HepG2 (cell line): ENCODE measurements at regions not wholly inside any gene's neighbourhood (a gene's known extent, or its start where the extent isn't known, plus 50 kb on each side); places are given as distances from the start of the nearest gene placed in this dataset.
"Not testable (repeated sequence)": the region's sequence is repeated elsewhere in the genome, so short reads cannot be mapped to it uniquely, and the experiment has no call there.

Experiments
- ATAC-seq: fragments of 200-7000 bp; cut with Tn5 transposase; 3 replicates; pipeline ENCODE4 v1.9.1; 2020; ENCODE audit warnings: mild to moderate bottlenecking, moderate library complexity
- BruUV-seq: library from RNA; stranded (reverse); fragments of 400-500 nt; replicated peaks from 2 replicates; lab custom pipeline; 2021; lab: Mats Ljungman, UMichigan
- CTCF ChIA-PET: fragments of 300-600 bp; formaldehyde crosslinking; extraction: SDS; loops from one replicate; lab custom pipeline; 2021; ENCODE audit warnings: low total read pairs, inconsistent platforms, low intra/inter-chr PET ratio; lab: Yijun Ruan, JAX
- POLR2A ChIA-PET: fragments of 350-600 bp; sonication (Branson Sonifier 250); formaldehyde crosslinking; loops from one replicate; lab custom pipeline; 2020; ENCODE audit warnings: antibody characterized with exemption, inconsistent platforms; lab: Yijun Ruan, JAX
- DNase-seq: peaks from one replicate; pipeline ENCODE4 v3.0.0-alpha.2; 2015; ENCODE audit warnings: low spot score
- FAIRE-seq: peaks from 3 replicates; lab custom pipeline; 2011; peaks lifted over from hg19 to GRCh38; lab: Jason Lieb, UNC
- H2AFZ ChIP-seq: one replicate; pipeline ENCODE4 v1.6.1; 2011; ENCODE audit warnings: low read length, inconsistent platforms
- H3K27ac ChIP-seq: fragments of 300-600 bp; 3 replicates; pipeline ENCODE4 v1.8.0; 2011; ENCODE audit warnings: mixed run types, mild to moderate bottlenecking, mixed read lengths, low read length, inconsistent platforms; ENCODE audit not compliant: insufficient read depth; ENCODE audit errors: extremely low read length
- H3K27me3 ChIP-seq, 2 experiments: fragments of 200-600 bp in 1 of 2; 2 replicates in 1 of 2; 3 replicates in 1 of 2; pipeline versions ENCODE4 v1.6.0 to v1.8.0; 2011; ENCODE audit warnings: low read length in 2 of 2, mild to moderate bottlenecking in 2 of 2, moderate library complexity in 2 of 2, inconsistent platforms in 1 of 2; ENCODE audit not compliant: insufficient read depth in 2 of 2, control insufficient read depth in 1 of 2
- H3K36me3 ChIP-seq, 2 experiments: fragments of 200-600 bp in 1 of 2; replicated peaks in 1 of 2; 2 replicates in 1 of 2; 3 replicates in 1 of 2; pipeline versions ENCODE4 v1.5.1 to v1.8.0; 2011; ENCODE audit warnings: low read length in 2 of 2, inconsistent platforms in 1 of 2; ENCODE audit not compliant: insufficient read depth in 2 of 2, control insufficient read depth in 1 of 2
- H3K4me1 ChIP-seq: 2 replicates; pipeline ENCODE4 v1.5.1; 2012; ENCODE audit warnings: low read length, inconsistent platforms; ENCODE audit not compliant: insufficient read depth
- H3K4me2 ChIP-seq: 2 replicates; pipeline ENCODE4 v1.6.0; 2011; ENCODE audit warnings: low read depth, low read length, inconsistent platforms
- H3K4me3 ChIP-seq, 3 experiments: fragments of 200-600 bp in 1 of 3; sonication (generic), shearing (Covaris generic) in 1 of 3; replicated peaks in 1 of 3; 2 replicates each; pipeline ENCODE4 v1.5.1; 2011 to 2016; ENCODE audit warnings: low read length in 3 of 3, inconsistent platforms in 2 of 3, low read depth in 2 of 3, mild to moderate bottlenecking in 2 of 3, control low read depth in 1 of 3, mixed read lengths in 1 of 3; ENCODE audit not compliant: insufficient read depth in 1 of 3
- H3K79me2 ChIP-seq: one replicate; pipeline ENCODE4 v1.6.1; 2011; ENCODE audit warnings: low read length, inconsistent platforms; ENCODE audit not compliant: insufficient read depth
- H3K9ac ChIP-seq: 2 replicates; pipeline ENCODE4 v1.6.0; 2011; ENCODE audit warnings: mild to moderate bottlenecking, low read depth, low read length, inconsistent platforms; ENCODE audit not compliant: insufficient read depth
- H3K9me3 ChIP-seq: 2 replicates; pipeline ENCODE4 v1.5.1; 2012; ENCODE audit warnings: mild to moderate bottlenecking, low read length
- H4K20me1 ChIP-seq: 2 replicates; pipeline ENCODE4 v1.6.0; 2011; ENCODE audit warnings: inconsistent platforms, mild to moderate bottlenecking, low read length, moderate library complexity; ENCODE audit not compliant: insufficient read depth
- ATF2 ChIP-seq: sonication (generic); formaldehyde crosslinking; IDR thresholded peaks from 2 replicates; pipeline ENCODE4 v1.4.0; 2020; ENCODE audit warnings: missing genetic modification reagents
- BRF2 ChIP-seq: sonication (generic); formaldehyde crosslinking; IDR thresholded peaks from 2 replicates; pipeline ENCODE4 v1.8.1; 2022; ENCODE audit warnings: mild to moderate bottlenecking, missing genetic modification reagents
- CBX5 ChIP-seq: sonication (generic); formaldehyde crosslinking; IDR thresholded peaks from 2 replicates; pipeline ENCODE4 v1.4.0; 2020; ENCODE audit warnings: missing genetic modification reagents, borderline replicate concordance
- DNMT1 ChIP-seq: sonication (generic); formaldehyde crosslinking; IDR thresholded peaks from 2 replicates; pipeline ENCODE4 v1.5.1; 2020; ENCODE audit warnings: mild to moderate bottlenecking, missing genetic modification reagents
- HES4 ChIP-seq: sonication (generic); formaldehyde crosslinking; IDR thresholded peaks from 2 replicates; pipeline ENCODE4 v1.9.0; 2021; ENCODE audit warnings: mild to moderate bottlenecking, missing genetic modification reagents, borderline replicate concordance
- ZNF543 ChIP-seq: sonication (generic); formaldehyde crosslinking; IDR thresholded peaks from 2 replicates; pipeline ENCODE4 v1.4.0; 2020; ENCODE audit warnings: mild to moderate bottlenecking, missing genetic modification reagents
- ZNF629 ChIP-seq: sonication (generic); formaldehyde crosslinking; conservative IDR thresholded peaks from 2 replicates; pipeline ENCODE4 v1.5.0; 2020; ENCODE audit warnings: missing genetic modification reagents
- WGBS: methylation state at CpG from one replicate; pipeline ENCODE4 v1.1.6; 2017; ENCODE audit warnings: low lambda C conversion rate; 5-methylcytosine and 5-hydroxymethylcytosine counted together
- in situ Hi-C: cut with HindIII; loops from 2 replicates; pipeline ENCODE4 v1.10.0; 2017; ENCODE audit warnings: low pct_unique_long_range_greater_than_20kb; ENCODE audit not compliant: extremely low pct_ligation_motif_present
- intact Hi-C: fragments of 100-400 bp; cut with micrococcal nuclease; formaldehyde crosslinking; loops from one replicate; pipeline ENCODE4 v1.10.0; 2022; ENCODE audit not compliant: unreplicated experiment

- H2AFZ ChIP-seq, FAIRE-seq, CTCF ChIA-PET, in situ Hi-C loops, H3K36me3 ChIP-seq, ATAC-seq, H4K20me1 ChIP-seq, H3K4me2 ChIP-seq, H3K4me1 ChIP-seq, intact Hi-C loops, H3K79me2 ChIP-seq, H3K27me3 ChIP-seq, H3K27ac ChIP-seq, BruUV-seq, H3K4me3 ChIP-seq, H3K9me3 ChIP-seq, DNase-seq, POLR2A ChIA-PET, H3K9ac ChIP-seq: not testable (repeated sequence)
- 28% methylated on average over 8 of the region's 8 CpGs for WGBS
These were observed 476.2 kb downstream of the FBXO15 start for GRCh38 chr18:73671480-73671879.

GRCh38 chr18:73670524-73670923 is 477.1 kb downstream of the FBXO15 start:
- Histone ChIP-seq H3K36me3 (no peaks in the 10 kb centered on the region), H3K27me3 (no peaks in the 10 kb centered on the region; a peak in 1 of 5 replicates), H3K4me3 (no peak overlapping the region), H3K4me1 (no peaks in the 10 kb centered on the region), H3K79me2 (no peaks in the 10 kb centered on the region), H4K20me1 (no peaks in the 10 kb centered on the region), H3K9me3 (no peaks in the 10 kb centered on the region), H3K27ac (no peak overlapping the region), H2AFZ (no peak overlapping the region), H3K4me2 (no peak overlapping the region), H3K9ac (no peak overlapping the region)
- ATAC-seq (no peak), FAIRE-seq (no peak), DNase-seq (no peak)
- BruUV-seq: no TSS peak
- intact Hi-C loops (no loop called here), in situ Hi-C loops (no loop called here)
- TF ChIP-seq ATF2 (CRISPR knock-in tag): no peak
- no peak for TF ChIP-seq HES4 (CRISPR knock-in tag)
- TF ChIP-seq BRF2: no peak
- no peak for TF ChIP-seq CBX5 (CRISPR knock-in tag)
- no peak for TF ChIP-seq DNMT1
- no peak for TF ChIP-seq ZNF629 (CRISPR knock-in tag)
- TF ChIP-seq ZNF543 (CRISPR knock-in tag): no peak
- WGBS: 22% methylated on average over 5 of the region's 5 CpGs
- POLR2A ChIA-PET: no interaction called here
- CTCF ChIA-PET: no interaction called here
